HepG2 (cell line): ENCODE measurements at regions not wholly inside any gene's neighbourhood (a gene's known extent, or its start where the extent isn't known, plus 50 kb on each side); places are given as distances from the start of the nearest gene placed in this dataset.

ENCODE experiments used
- ATAC-seq: fragments of 200-7000 bp; cut with Tn5 transposase; 3 replicates; pipeline ENCODE4 v1.9.1; 2020; ENCODE audit warnings: mild to moderate bottlenecking, moderate library complexity
- BruUV-seq: library from RNA; stranded (reverse); fragments of 400-500 nt; replicated peaks from 2 replicates; lab custom pipeline; 2021; lab: Mats Ljungman, UMichigan
- CTCF ChIA-PET: fragments of 300-600 bp; formaldehyde crosslinking; extraction: SDS; loops from one replicate; lab custom pipeline; 2021; ENCODE audit warnings: low total read pairs, inconsistent platforms, low intra/inter-chr PET ratio; lab: Yijun Ruan, JAX
- POLR2A ChIA-PET: fragments of 350-600 bp; sonication (Branson Sonifier 250); formaldehyde crosslinking; loops from one replicate; lab custom pipeline; 2020; ENCODE audit warnings: antibody characterized with exemption, inconsistent platforms; lab: Yijun Ruan, JAX
- DNase-seq: peaks from one replicate; pipeline ENCODE4 v3.0.0-alpha.2; 2015; ENCODE audit warnings: low spot score
- FAIRE-seq: peaks from 3 replicates; lab custom pipeline; 2011; peaks lifted over from hg19 to GRCh38; lab: Jason Lieb, UNC
- H2AFZ ChIP-seq: one replicate; pipeline ENCODE4 v1.6.1; 2011; ENCODE audit warnings: low read length, inconsistent platforms
- H3K27ac ChIP-seq: fragments of 300-600 bp; 3 replicates; pipeline ENCODE4 v1.8.0; 2011; ENCODE audit warnings: mixed run types, mild to moderate bottlenecking, mixed read lengths, low read length, inconsistent platforms; ENCODE audit not compliant: insufficient read depth; ENCODE audit errors: extremely low read length
- H3K27me3 ChIP-seq, 2 experiments: fragments of 200-600 bp in 1 of 2; 2 replicates in 1 of 2; 3 replicates in 1 of 2; pipeline versions ENCODE4 v1.6.0 to v1.8.0; 2011; ENCODE audit warnings: low read length in 2 of 2, mild to moderate bottlenecking in 2 of 2, moderate library complexity in 2 of 2, inconsistent platforms in 1 of 2; ENCODE audit not compliant: insufficient read depth in 2 of 2, control insufficient read depth in 1 of 2
- H3K36me3 ChIP-seq, 2 experiments: fragments of 200-600 bp in 1 of 2; replicated peaks in 1 of 2; 2 replicates in 1 of 2; 3 replicates in 1 of 2; pipeline versions ENCODE4 v1.5.1 to v1.8.0; 2011; ENCODE audit warnings: low read length in 2 of 2, inconsistent platforms in 1 of 2; ENCODE audit not compliant: insufficient read depth in 2 of 2, control insufficient read depth in 1 of 2
- H3K4me1 ChIP-seq: 2 replicates; pipeline ENCODE4 v1.5.1; 2012; ENCODE audit warnings: low read length, inconsistent platforms; ENCODE audit not compliant: insufficient read depth
- H3K4me2 ChIP-seq: 2 replicates; pipeline ENCODE4 v1.6.0; 2011; ENCODE audit warnings: low read depth, low read length, inconsistent platforms
- H3K4me3 ChIP-seq, 3 experiments: fragments of 200-600 bp in 1 of 3; sonication (generic), shearing (Covaris generic) in 1 of 3; replicated peaks in 1 of 3; 2 replicates each; pipeline ENCODE4 v1.5.1; 2011 to 2016; ENCODE audit warnings: low read length in 3 of 3, inconsistent platforms in 2 of 3, low read depth in 2 of 3, mild to moderate bottlenecking in 2 of 3, control low read depth in 1 of 3, mixed read lengths in 1 of 3; ENCODE audit not compliant: insufficient read depth in 1 of 3
- H3K79me2 ChIP-seq: one replicate; pipeline ENCODE4 v1.6.1; 2011; ENCODE audit warnings: low read length, inconsistent platforms; ENCODE audit not compliant: insufficient read depth
- H3K9ac ChIP-seq: 2 replicates; pipeline ENCODE4 v1.6.0; 2011; ENCODE audit warnings: mild to moderate bottlenecking, low read depth, low read length, inconsistent platforms; ENCODE audit not compliant: insufficient read depth
- H3K9me3 ChIP-seq: 2 replicates; pipeline ENCODE4 v1.5.1; 2012; ENCODE audit warnings: mild to moderate bottlenecking, low read length
- H4K20me1 ChIP-seq: 2 replicates; pipeline ENCODE4 v1.6.0; 2011; ENCODE audit warnings: inconsistent platforms, mild to moderate bottlenecking, low read length, moderate library complexity; ENCODE audit not compliant: insufficient read depth
- GRHL1 ChIP-seq: sonication (generic); formaldehyde crosslinking; conservative IDR thresholded peaks from 2 replicates; pipeline ENCODE4 v1.8.0; 2022; ENCODE audit warnings: missing genetic modification reagents
- MLXIP ChIP-seq: sonication (generic); formaldehyde crosslinking; IDR thresholded peaks from 2 replicates; pipeline ENCODE4 v1.9.0; 2021; ENCODE audit warnings: missing genetic modification reagents, borderline replicate concordance
- NR2F2 ChIP-seq: IDR thresholded peaks from 2 replicates; pipeline ENCODE4 v1.6.1; 2012; ENCODE audit warnings: low read depth, inconsistent platforms, borderline replicate concordance
- ZBTB7B ChIP-seq: sonication (generic); formaldehyde crosslinking; IDR thresholded peaks from 2 replicates; pipeline ENCODE4 v1.4.0; 2020; ENCODE audit warnings: missing genetic modification reagents
- ZNF609 ChIP-seq: sonication (generic); formaldehyde crosslinking; IDR thresholded peaks from 2 replicates; pipeline ENCODE4 v1.4.0; 2020; ENCODE audit warnings: mild to moderate bottlenecking, missing genetic modification reagents, borderline replicate concordance
- ZSCAN22 ChIP-seq: sonication (generic); formaldehyde crosslinking; IDR thresholded peaks from 2 replicates; pipeline ENCODE4 v1.4.0; 2020; ENCODE audit warnings: mild to moderate bottlenecking, missing genetic modification reagents
- WGBS: methylation state at CpG from one replicate; pipeline ENCODE4 v1.1.6; 2017; ENCODE audit warnings: low lambda C conversion rate; 5-methylcytosine and 5-hydroxymethylcytosine counted together
- in situ Hi-C: cut with HindIII; loops from 2 replicates; pipeline ENCODE4 v1.10.0; 2017; ENCODE audit warnings: low pct_unique_long_range_greater_than_20kb; ENCODE audit not compliant: extremely low pct_ligation_motif_present
- intact Hi-C: fragments of 100-400 bp; cut with micrococcal nuclease; formaldehyde crosslinking; loops from one replicate; pipeline ENCODE4 v1.10.0; 2022; ENCODE audit not compliant: unreplicated experiment

GRCh38 chr10:111360260-111360925 lies 283.6 kb downstream of the ADRA2A start (continued):
- TF ChIP-seq ZSCAN22 (CRISPR knock-in tag): no peak

- ChIA-PET CTCF (no interaction called here), POLR2A (no interaction called here)
- Histone ChIP-seq H3K9me3 (no peaks in the 10 kb centered on the region), H3K79me2 (no peaks in the 10 kb centered on the region), H3K36me3 (no peaks in the 10 kb centered on the region), H4K20me1 (no peaks in the 10 kb centered on the region), H3K27ac (no peak overlapping the region), H3K4me2 (no peak overlapping the region), H3K4me1 (no peaks in the 10 kb centered on the region), H3K4me3 (no peak overlapping the region), H3K27me3 (0 out of 5 replicates have a peak, but pooled peaks cover 0 to 2% of the 10 kb centered on the region in 2 experiments), H3K9ac (no peak overlapping the region), H2AFZ (no peak overlapping the region)
- BruUV-seq: no TSS peak
- ATAC-seq (no peak), DNase-seq (no peak), FAIRE-seq (no peak)
- WGBS: 48% methylated on average over 2 of the region's 2 CpGs
- TF ChIP-seq GRHL1 (CRISPR knock-in tag) (no peak), NR2F2 (no peak), ZBTB7B (no peak)
- intact Hi-C loops (no loop called here), in situ Hi-C loops (loop anchor here (25.0 kb wide), 1 partner anchor 630 kb away; no protein-coding TSS in a partner anchor)
These were observed 290.7 kb downstream of the ADRA2A start for GRCh38 chr10:111367531-111367930.

GRCh38 chr10:111370101-111370500 lies 293.3 kb downstream of the ADRA2A start:
- no peak for DNase-seq
- 5% methylated on average over 3 of the region's 3 CpGs for WGBS
- H3K4me2 ChIP-seq: no peak overlapping the region
- ATAC-seq: no peak
- intact Hi-C loops (no loop called here), in situ Hi-C loops (loop anchor here (25.0 kb wide), 1 partner anchor 633 kb away; no protein-coding TSS in a partner anchor)
- no peak overlapping the region for H3K27ac ChIP-seq
- no peaks in the 10 kb centered on the region for H4K20me1 ChIP-seq
- no peak overlapping the region for H3K4me3 ChIP-seq
- H2AFZ ChIP-seq: no peak overlapping the region
- H3K9ac ChIP-seq: no peak overlapping the region
- BruUV-seq: no TSS peak
- CTCF ChIA-PET: no interaction called here
- H3K79me2 ChIP-seq: no peaks in the 10 kb centered on the region
- H3K4me1 ChIP-seq: no peaks in the 10 kb centered on the region
- no peaks in the 10 kb centered on the region; a peak in 1 of 5 replicates for H3K27me3 ChIP-seq
- no peak for FAIRE-seq
- H3K9me3 ChIP-seq: no peaks in the 10 kb centered on the region
- POLR2A ChIA-PET: no interaction called here
- H3K36me3 ChIP-seq: no peaks in the 10 kb centered on the region
- TF ChIP-seq ZNF609 (no peak), MLXIP (CRISPR knock-in tag) (no peak)
